ENCODE measurements at regions not wholly inside any gene's neighbourhood (a gene's known extent, or its start where the extent isn't known, plus 50 kb on each side); places are given as distances from the start of the nearest gene placed in this dataset.

DNA sequence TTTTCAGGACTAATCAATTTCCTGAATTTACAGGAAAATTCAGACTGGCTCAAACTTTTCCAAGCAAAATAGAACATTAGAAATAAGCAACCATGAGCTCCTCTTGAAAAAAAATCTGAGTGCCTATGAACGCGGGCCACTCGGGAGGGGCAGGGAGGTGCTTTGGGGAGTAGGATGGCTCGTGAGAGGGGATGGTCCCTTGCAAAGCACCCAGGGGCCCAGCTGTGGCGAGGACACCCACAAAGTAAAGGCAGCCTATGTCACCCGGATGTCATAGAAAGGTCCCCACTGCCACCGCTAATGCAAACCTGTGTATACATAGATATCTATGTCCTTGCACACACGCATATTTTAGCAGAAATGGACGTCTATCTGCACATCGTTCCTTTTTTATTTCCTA, 309.9 kb downstream of the ADGRD1 start:
- H2BK15ac ChIP-seq (ENCODE audit: low read length): no peak overlapping the region
- H3K79me1 ChIP-seq (ENCODE audit: low read depth, low read length): no peaks in the 10 kb centered on the region
- H3K14ac ChIP-seq (ENCODE audit: insufficient read length): no peak overlapping the region
- no peaks in the 10 kb centered on the region for H3K79me2 ChIP-seq (ENCODE audit: control insufficient read depth in 1 of 2, insufficient read depth in 2 of 2, low read length in 2 of 2)
- no peak overlapping the region for H3K4me3 ChIP-seq (ENCODE audit: extremely low read depth in 1 of 4, insufficient read depth in 2 of 4, low read depth in 3 of 4, low read length in 4 of 4)
- no peak overlapping the region for H3K4me2 ChIP-seq (ENCODE audit: insufficient read depth in 1 of 2, low read depth in 2 of 2, low read length in 2 of 2)
- no peaks in the 10 kb centered on the region; the same call in 1 of the 2 replicates for H3K23me2 ChIP-seq (ENCODE audit: low read depth, low read length)
- no peak overlapping the region for H3K4ac ChIP-seq (replicated peaks; ENCODE audit: insufficient read length, low read depth, low read length)
- H2BK5ac ChIP-seq (ENCODE audit: low read depth, low read length): no peak overlapping the region
- H4K91ac ChIP-seq (replicated peaks; ENCODE audit: insufficient read length, low read length): no peak overlapping the region
- FAIRE-seq (no peak), DNase-seq (ENCODE audit: low read depth in 1 of 2, low spot score in 2 of 2) (no peak)
- no peaks in the 10 kb centered on the region for H3K36me3 ChIP-seq (ENCODE audit: control insufficient read depth in 2 of 4, insufficient read depth in 4 of 4, low read length in 3 of 4)
- no peak overlapping the region for H2BK20ac ChIP-seq (ENCODE audit: low read length)
- WGBS, 2 experiments (ENCODE audit: extremely low coverage in 1 of 2, insufficient coverage in 1 of 2, insufficient read length in 1 of 2, insufficient replicate concordance in 2 of 2, low coverage in 1 of 2, low lambda C conversion rate in 2 of 2, missing lambda C conversion rate in 1 of 2): 94% methylated on average over 10 of the region's 10 CpGs; no CpG with 5 or more reads in 1 of the 2 experiments
- H3K18ac ChIP-seq (ENCODE audit: extremely low read depth, low read length): no peak overlapping the region
- no peak overlapping the region for H4K5ac ChIP-seq (ENCODE audit: insufficient read length, low read depth, low read length)
- H3K9ac ChIP-seq (replicated peaks in 1 of 4; ENCODE audit: extremely low read depth in 1 of 4, low read depth in 3 of 4, low read length in 3 of 4): no peak overlapping the region
- H3K23ac ChIP-seq (ENCODE audit: insufficient read length): no peak overlapping the region
- H2AK5ac ChIP-seq (ENCODE audit: low read depth, low read length): no peak overlapping the region
- 0 out of 7 replicates have a peak, but pooled peaks cover 0 to 2% (median 0%) of the 10 kb centered on the region in 4 experiments for H3K27me3 ChIP-seq (replicated peaks in 1 of 4; ENCODE audit: control insufficient read depth in 3 of 4, extremely low read depth in 1 of 4, insufficient read depth in 3 of 4, low read length in 3 of 4)
- H3K9me3 ChIP-seq (ENCODE audit: insufficient read depth in 2 of 2, low read depth in 1 of 2, low read length in 1 of 2): no peaks in the 10 kb centered on the region
- H3K27ac ChIP-seq (ENCODE audit: low read depth, low read length): no peak overlapping the region
- ChIA-PET POLR2A (ENCODE audit: partially characterized antibody) (interaction anchor here (1.2 kb wide), 1 partner anchor 11 kb away, joined by 3 read pairs; no protein-coding TSS in a partner anchor), CTCF (ENCODE audit: partially characterized antibody) (interaction anchor here (1.2 to 1.6 kb wide), 4 partner anchors 12 to 159 kb away, joined by 3 to 6 read pairs (median 4); no protein-coding TSS in a partner anchor)
- H2BK12ac ChIP-seq (ENCODE audit: low read depth, low read length): no peak overlapping the region
- no peak overlapping the region for H3K56ac ChIP-seq (replicated peaks; ENCODE audit: insufficient read length, low read depth, low read length)
- no peak overlapping the region for H2BK120ac ChIP-seq (replicated peaks; ENCODE audit: low read depth, low read length)
- H3K4me1 ChIP-seq (replicated peaks in 1 of 4; ENCODE audit: control insufficient read depth in 3 of 4, insufficient read depth in 4 of 4, low read length in 3 of 4): peaks cover 0 to 4% (median 0%) of the 10 kb centered on the region in 4 experiments; a peak in 2 of 7 replicates
- no peak for TF ChIP-seq FOSL1 (IDR thresholded peaks at IDR 0.05; ENCODE audit: insufficient read depth, low read depth, low read length)
- no peak for TF ChIP-seq RFX5 (IDR thresholded peaks at IDR 0.05; ENCODE audit: borderline replicate concordance, low read depth, low read length)
- no peak for TF ChIP-seq BRCA1 (IDR thresholded peaks at IDR 0.05; ENCODE audit: low read depth, low read length)
- no peak for TF ChIP-seq YY1 (IDR thresholded peaks at IDR 0.05; ENCODE audit: low read depth, low read length)
- TF ChIP-seq CHD2 (IDR thresholded peaks at IDR 0.05; ENCODE audit: low read length): no peak
- TF ChIP-seq NRF1 (IDR thresholded peaks at IDR 0.05; ENCODE audit: low read depth, low read length): no peak
- TF ChIP-seq BACH1 (IDR thresholded peaks at IDR 0.05; ENCODE audit: low read length): no peak
- TF ChIP-seq TBP (IDR thresholded peaks at IDR 0.05; ENCODE audit: low read depth, low read length): no peak
- TF ChIP-seq SRF (IDR thresholded peaks at IDR 0.05; ENCODE audit: low read depth, low read length): no peak
- TF ChIP-seq POU5F1 (IDR thresholded peaks at IDR 0.05; ENCODE audit: low read depth, low read length): no peak
- TF ChIP-seq RXRA (IDR thresholded peaks at IDR 0.05; ENCODE audit: insufficient read depth, low read depth, low read length): no peak
- TF ChIP-seq MAX (IDR thresholded peaks at IDR 0.05): no peak
- H4K8ac ChIP-seq (ENCODE audit: extremely low read depth, insufficient read depth, low read length): no peak overlapping the region
- H4K20me1 ChIP-seq (replicated peaks in 1 of 2; ENCODE audit: control insufficient read depth in 1 of 2, insufficient read depth in 2 of 2, low read length in 2 of 2): no peaks in the 10 kb centered on the region
- no peak overlapping the region for H2AFZ ChIP-seq (ENCODE audit: low read length)

Data from H1 (cell line).